GM19043 (cell line): ENCODE measurements at regions not wholly inside any gene's neighbourhood (a gene's known extent, or its start where the extent isn't known, plus 50 kb on each side); places are given as distances from the start of the nearest gene placed in this dataset.

Experiments used
- ATAC-seq: cut with Tn5 transposase; IDR thresholded peaks from one replicate; pipeline ENCODE4 v1.9.1; 2021; ENCODE audit warnings: low read depth; ENCODE audit not compliant: unreplicated experiment

DNA sequence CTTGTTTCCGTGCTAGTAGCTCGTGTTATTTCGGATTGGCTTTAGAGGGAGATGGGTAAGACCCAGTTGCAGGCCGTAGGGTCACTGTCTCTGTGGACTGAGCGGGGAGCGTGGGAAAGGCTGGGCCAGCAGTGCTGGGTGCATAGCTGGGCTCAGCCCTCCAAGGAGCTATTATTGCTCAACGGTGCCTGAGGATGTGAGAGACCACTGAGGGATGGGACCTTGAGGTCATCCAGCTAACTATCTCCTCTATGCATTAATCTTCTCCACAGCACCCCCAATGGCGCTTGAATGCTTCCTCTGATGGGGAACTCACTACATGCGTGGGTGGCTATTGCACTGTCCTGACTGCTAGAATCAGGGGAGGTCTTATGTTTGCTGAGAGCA is 126.1 kb upstream of the FOXF1 start:
- no peak for ATAC-seq

DNA sequence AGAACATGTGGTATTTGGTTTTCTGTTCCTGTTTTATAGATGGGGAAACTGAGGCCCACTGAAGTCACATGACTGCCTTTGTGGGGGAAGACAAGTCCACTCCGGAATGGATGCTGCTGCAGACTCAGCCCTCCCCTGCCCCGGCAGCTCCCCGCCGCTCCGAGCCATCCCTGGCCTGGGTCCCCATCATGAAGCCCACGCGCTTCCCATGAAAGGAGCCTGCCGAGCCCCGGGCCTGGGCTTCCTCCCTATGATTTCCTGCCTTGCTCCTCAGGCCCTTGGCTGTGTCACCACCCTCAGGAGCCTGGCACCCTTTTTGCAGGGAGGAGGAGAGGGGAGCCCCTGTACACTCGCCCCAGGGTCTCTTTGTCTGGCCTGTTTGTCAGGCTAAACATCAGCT is 125.3 kb upstream of the FOXF1 start:
- no peak for ATAC-seq

DNA sequence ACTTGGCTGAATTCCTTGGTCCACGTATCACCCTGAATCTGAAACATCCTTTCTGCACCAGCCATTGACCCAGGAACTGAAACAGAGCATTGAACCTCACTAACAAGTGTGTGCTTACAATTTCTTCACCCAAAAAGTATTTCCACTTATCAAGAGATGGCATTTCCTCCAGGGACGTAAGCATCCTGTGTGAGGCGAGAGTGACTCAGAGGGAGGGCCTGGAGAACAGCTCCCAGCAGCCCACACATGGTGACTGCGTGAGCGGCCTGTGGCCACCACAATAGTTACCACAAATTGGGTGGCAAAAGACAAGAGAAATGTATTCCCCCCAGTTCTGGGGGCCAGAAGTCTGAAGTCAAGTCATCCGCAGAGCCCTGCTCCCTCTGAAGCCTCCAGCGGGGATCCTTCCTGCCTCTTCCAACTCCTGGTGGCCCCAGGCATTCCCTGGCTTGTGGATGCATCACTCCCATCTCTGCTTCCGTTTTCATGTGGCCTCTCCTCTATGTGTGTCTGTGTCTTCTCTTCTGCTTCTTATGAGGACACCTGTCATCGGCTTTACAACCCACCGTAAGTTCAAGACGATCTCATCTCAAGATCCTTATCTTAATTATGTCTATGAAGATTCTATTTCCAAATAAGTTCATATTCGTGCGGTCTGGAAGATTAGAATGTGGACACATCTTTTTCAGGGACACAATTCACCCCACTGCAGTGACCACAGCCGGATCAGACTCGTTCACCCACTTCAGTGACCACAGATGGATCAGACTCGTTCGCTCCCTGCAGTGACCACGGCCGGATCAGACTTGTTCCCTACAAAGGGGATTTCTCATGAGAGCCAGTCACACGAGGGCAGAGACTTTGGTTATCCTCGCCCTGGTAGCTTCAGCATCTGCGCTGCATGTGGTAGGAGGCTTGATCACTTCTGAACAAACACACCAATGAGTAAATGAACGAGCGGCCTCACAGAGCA is 122.6 kb upstream of the FOXF1 start:
- ATAC-seq, result no peak

- ATAC-seq, result no peak
These were observed 121.4 kb upstream of the FOXF1 start for GRCh38 chr16:86388976-86389375.

DNA sequence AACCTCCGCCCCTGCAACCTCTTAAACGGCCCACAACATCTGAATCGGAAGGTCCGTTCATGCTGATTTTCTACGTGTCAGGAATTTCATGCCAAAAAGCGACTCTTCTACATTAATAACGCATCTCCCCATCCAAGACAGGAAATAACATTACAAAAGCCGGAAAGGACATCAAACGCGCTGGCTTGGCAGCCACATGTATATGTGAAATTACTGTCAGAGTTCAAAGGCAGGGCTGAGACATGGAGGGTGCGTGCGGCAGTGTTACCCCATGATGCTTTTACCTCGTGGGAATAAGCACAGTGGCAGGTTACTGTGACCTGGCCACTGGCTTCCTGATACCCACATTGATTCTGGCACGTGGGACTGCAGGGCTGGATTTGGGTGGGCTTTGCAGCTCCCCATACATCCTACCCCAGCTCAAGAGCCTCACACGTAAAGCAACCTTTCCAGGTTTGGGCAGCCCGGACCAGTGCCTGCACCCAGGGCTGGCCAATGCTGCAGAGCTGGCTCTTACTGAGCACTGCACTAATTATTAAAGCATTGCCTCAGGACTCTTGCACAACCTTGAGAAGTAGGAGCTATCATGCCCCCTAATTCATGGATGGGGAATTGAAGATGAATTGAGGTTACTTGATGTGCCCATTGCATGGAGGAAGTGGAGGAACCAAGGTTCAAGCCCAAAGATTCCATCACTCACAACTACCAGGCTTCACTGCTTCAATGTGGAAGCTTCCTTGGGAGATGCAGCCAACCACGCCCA is 120.6 kb upstream of the FOXF1 start:
- no peak for ATAC-seq

GRCh38 chr16:86390335-86390734 is 120.0 kb upstream of the FOXF1 start:
- no peak for ATAC-seq

- ATAC-seq, result no peak
These were observed 118.8 kb upstream of the FOXF1 start for GRCh38 chr16:86391486-86391885.

GRCh38 chr16:86391984-86392383 is 118.3 kb upstream of the FOXF1 start:
- ATAC-seq, result no peak

DNA sequence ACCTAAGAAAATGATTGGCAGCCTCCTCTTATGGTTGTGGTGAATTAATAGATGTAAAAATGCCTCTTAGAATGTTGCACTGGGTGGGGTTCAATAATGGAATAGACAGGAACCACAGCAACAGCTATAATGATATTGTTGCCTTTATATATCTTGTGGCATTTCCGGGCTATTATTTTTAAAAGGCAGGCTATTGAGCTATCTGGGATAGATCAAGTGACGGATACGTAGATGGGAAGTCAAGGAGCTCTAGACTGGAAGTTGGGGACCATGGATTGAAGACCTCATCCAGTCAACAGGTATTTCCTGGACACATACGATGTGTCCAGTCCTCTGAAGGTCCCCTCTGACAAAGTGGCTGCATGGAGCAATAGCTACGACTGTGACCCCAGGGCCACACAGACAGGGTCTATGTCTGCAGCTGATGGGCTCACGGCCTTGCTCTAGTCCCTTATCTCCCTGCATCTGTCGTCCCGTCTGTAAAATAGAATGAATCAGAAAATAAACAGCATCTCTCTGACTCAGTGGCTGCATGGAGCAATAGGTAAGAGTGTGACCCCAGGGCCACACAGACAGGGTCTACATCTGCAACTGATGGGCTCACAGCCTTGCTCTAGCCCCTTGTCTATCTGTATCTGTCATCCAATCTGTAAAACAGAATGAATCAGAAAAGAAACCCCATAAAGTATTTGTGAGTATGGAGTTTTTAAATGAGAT is 117.7 kb upstream of the FOXF1 start:
- no peak for ATAC-seq

DNA sequence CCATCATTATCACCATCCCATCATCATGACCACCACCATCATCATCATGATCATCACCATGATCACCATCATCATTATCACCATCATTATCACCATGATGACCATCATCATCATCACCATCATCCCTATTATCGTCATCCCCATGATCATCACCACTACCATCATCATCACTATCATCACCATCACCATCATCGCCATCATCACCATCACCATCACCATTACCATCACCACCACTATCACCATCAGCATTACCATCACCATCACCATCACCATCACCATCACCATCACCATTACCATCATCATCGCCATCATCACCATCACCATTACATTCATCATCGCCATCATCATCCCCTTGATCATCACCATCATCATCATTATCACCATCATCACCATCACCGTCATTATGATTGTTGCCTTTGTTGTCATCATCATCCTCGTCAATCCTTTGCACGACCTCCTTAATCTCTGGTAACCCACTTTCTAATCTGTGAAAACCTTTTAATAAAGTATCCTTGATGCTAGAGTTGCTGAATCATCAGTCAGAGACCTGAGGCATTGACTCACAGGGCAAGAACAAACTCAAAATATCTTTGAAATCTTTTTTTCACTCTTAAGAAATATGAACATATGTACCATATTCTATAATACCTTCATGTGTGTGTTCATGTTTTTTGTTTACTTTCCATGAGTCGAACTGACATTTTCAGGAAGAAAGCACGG is 116.3 kb upstream of the FOXF1 start:
- ATAC-seq, result no peak

DNA sequence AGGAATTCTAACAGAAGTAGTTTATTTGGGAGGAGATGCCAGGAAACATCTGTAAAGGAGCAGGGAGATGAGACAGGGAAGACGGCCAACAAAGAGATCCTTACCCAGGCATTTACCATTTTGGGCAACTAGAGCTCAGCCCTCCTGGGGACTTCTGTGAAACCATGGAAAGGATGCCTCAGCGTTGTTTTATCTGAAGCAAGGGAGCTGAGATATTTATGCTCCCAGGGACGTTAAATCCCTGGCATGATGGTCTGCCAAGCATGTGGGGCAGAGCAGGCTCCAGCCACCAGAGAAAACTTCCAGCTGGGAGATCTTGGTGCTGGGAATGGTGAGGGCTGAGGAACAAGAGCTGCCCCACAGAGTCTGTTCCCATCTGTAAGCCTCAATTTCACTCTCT is 114.8 kb upstream of the FOXF1 start:
- no peak for ATAC-seq

DNA sequence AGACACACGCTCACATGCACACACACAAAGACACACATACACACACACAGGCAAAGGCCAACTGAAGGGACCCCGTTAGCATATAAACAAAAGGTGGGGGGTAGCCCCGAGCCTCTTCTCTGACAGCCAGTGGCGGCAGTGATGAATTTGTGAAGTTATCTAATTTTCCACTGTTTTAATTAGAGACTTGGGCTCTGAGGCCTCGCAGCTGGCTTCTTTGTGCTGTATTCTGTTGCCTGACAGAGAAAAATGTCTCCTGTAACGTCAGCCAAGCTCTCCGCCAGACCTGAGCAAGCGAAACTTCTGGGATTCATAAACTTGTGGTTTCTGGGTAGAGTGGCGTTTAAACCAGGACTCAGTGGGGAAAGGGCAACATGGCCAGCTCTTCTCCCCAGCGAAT is 113.9 kb upstream of the FOXF1 start:
- no peak for ATAC-seq

DNA sequence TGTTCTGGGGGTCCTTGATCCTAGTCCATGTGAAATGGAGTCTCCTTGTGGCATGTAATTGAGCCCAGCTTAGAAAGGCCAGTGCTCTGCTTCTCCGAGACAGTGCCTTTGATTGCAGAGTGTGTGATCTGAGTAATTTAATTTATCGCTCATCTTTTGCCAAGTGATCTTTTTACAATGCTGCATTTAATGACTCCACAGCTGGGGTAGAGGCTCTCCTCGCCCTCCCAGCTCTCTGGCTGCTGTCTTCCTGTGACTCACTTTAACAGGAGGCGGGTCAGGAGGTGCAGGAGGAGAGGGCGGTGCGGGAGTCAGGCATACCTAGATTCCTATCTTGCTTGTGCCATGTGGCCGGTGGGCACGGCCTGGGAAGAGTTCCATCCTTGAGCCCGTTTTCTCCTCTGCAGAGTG is 113.4 kb upstream of the FOXF1 start:
- no peak for ATAC-seq

DNA sequence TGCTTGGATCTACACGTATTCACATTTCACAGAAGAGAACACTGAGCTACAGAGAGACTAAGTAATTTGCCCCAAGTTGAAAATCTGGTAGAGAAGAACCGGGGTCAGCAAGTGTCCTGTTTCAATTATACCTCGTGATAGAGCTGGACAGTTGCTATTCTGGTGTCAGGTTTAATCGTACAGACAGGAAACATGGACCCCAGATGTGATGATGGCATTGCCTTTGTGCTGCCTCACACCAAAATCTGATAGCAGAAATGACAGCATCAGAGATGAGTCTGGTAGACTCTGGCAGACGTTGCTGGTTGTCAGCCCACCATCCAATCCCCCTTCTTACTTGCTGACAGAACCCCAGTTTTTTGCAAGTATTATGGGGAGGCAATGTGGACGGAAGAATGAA is 112.1 kb upstream of the FOXF1 start:
- ATAC-seq, result no peak

GRCh38 chr16:86398622-86399021 is 111.7 kb upstream of the FOXF1 start:
- ATAC-seq, result no peak

- no peak for ATAC-seq
These were observed 109.2 kb upstream of the FOXF1 start for GRCh38 chr16:86401126-86401525.

DNA sequence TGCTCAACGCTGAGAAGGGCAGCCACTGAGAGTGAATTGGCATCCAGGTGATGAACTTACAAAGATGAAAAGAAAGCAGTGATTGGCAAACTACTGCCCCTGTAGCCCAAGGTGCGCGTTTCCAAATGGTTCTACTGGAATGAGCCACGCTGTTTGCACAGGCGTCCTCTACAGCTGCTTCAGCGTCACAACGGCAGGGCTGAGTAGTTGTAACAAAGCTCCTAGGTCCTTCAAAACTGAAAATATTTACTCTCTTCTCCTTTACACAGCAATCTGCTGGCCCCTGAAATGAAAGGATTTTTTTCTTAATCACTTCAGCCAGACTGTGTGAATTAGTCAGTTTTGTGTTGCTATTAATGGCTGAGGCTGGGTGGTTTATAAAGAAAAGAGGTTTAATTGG is 107.2 kb upstream of the FOXF1 start:
- no peak for ATAC-seq

DNA sequence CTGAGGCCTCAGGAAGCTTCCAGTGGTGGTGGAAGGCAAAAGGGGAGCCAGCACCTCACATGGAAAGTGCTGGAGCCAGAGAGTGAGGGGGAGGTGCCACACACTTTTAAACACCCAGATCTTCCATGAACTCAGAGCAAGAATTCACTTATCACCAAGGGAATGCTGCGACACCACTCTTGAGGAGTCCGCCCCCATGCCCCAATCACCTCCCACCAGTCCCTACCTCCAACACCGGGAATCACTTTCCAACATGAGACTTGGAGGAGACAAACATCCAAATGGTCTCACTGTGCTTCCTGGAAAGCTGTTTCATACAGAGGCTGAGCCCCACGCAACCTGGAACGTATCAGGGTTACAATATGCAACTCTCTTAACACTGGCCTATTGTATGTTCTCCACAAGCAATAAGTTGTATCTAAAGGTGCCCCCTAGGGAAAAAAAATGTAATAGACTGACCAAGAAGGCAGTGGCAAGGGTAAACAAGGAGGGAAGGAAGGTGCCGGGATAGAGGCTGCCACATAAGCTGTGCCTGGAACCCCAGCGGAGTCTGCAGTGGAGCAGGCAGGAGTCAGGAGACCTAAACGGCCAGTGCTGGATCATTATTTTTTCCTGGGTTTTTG is 106.7 kb upstream of the FOXF1 start:
- ATAC-seq, result no peak

- ATAC-seq, result no peak
These were observed 105.6 kb upstream of the FOXF1 start for GRCh38 chr16:86404678-86405077.

GRCh38 chr16:86405319-86405718 is 105.0 kb upstream of the FOXF1 start:
- no peak for ATAC-seq
